Stimulated activated naive CD8-positive, alpha-beta T cell treated with anti-CD3 and anti-CD28 coated beads, Interleukin-15, amount 100 ng/mL, for 72 hours (primary cell): ENCODE measurements at regions not wholly inside any gene's neighbourhood (a gene's known extent, or its start where the extent isn't known, plus 50 kb on each side); places are given as distances from the start of the nearest gene placed in this dataset.
A peak's percentile ranks its signal among the peaks of the same experiment; 100 is the strongest.

ENCODE experiments used
- ATAC-seq: fragments of 150-1000 bp; cut with Tn5 transposase; 2 replicates; pipeline ENCODE4 v1.10.0; 2021; ENCODE audit warnings: mild to moderate bottlenecking, moderate library complexity
- DNase-seq, 2 donors: peaks; one replicate each; pipeline ENCODE4 v3.0.0; 2021 to 2022
- H3K27ac Mint-ChIP-seq, 2 donors: one replicate each; pipeline ENCODE4 v1.8.0; 2022; ENCODE audit warnings: mild to moderate bottlenecking in 2 of 2, mixed read lengths in 2 of 2, moderate library complexity in 2 of 2
- H3K27me3 Mint-ChIP-seq: one replicate; pipeline ENCODE4 v1.8.0; 2022; ENCODE audit warnings: mixed read lengths
- H3K4me1 Mint-ChIP-seq: one replicate; pipeline ENCODE4 v1.8.0; 2022; ENCODE audit warnings: mild to moderate bottlenecking, mixed read lengths
- H3K4me3 Mint-ChIP-seq, 2 donors: one replicate each; pipeline ENCODE4 v1.8.0; 2022; ENCODE audit warnings: mild to moderate bottlenecking in 2 of 2, mixed read lengths in 2 of 2, moderate library complexity in 1 of 2
- H3K9me3 Mint-ChIP-seq, 2 donors: one replicate each; pipeline ENCODE4 v1.8.0; 2022; ENCODE audit warnings: mixed read lengths in 2 of 2

- peaks cover 37% of the 10 kb centered on the region for H3K4me1 Mint-ChIP-seq
- no peaks in the 10 kb centered on the region for H3K27me3 Mint-ChIP-seq
- H3K27ac Mint-ChIP-seq: no peak overlapping the region
- H3K9me3 Mint-ChIP-seq: no peaks in the 10 kb centered on the region
- no peak overlapping the region for H3K4me3 Mint-ChIP-seq
- ATAC-seq (no peak), DNase-seq (no peak)
These were observed 376.5 kb downstream of the KLF12 start for GRCh38 chr13:73757481-73758233.

- H3K4me1 Mint-ChIP-seq: peaks cover 27% of the 10 kb centered on the region
- H3K27ac Mint-ChIP-seq: no peak overlapping the region
- ATAC-seq (no peak), DNase-seq (peak in 1 of 2 donors; percentile 17)
- H3K27me3 Mint-ChIP-seq: no peaks in the 10 kb centered on the region
- no peaks in the 10 kb centered on the region for H3K9me3 Mint-ChIP-seq
- no peak overlapping the region for H3K4me3 Mint-ChIP-seq
These were observed 379.4 kb downstream of the KLF12 start for GRCh38 chr13:73754727-73755292.

GRCh38 chr13:73754241-73754640 is 380.0 kb downstream of the KLF12 start:
- DNase-seq: no peak
- no peaks in the 10 kb centered on the region for H3K9me3 Mint-ChIP-seq
- ATAC-seq: no peak
- no peak overlapping the region for H3K27ac Mint-ChIP-seq
- no peak overlapping the region for H3K4me3 Mint-ChIP-seq
- H3K27me3 Mint-ChIP-seq: no peaks in the 10 kb centered on the region
- H3K4me1 Mint-ChIP-seq: peaks cover 22% of the 10 kb centered on the region

- H3K9me3 Mint-ChIP-seq: no peaks in the 10 kb centered on the region
- peaks cover 13% of the 10 kb centered on the region for H3K4me1 Mint-ChIP-seq
- DNase-seq: no peak
- H3K4me3 Mint-ChIP-seq: no peak overlapping the region
- H3K27ac Mint-ChIP-seq: no peak overlapping the region
- H3K27me3 Mint-ChIP-seq: no peaks in the 10 kb centered on the region
- no peak for ATAC-seq
These were observed 382.9 kb downstream of the KLF12 start for GRCh38 chr13:73751290-73751689.

GRCh38 chr13:73748404-73748803 is 385.8 kb downstream of the KLF12 start:
- no peak for ATAC-seq
- H3K27me3 Mint-ChIP-seq: no peaks in the 10 kb centered on the region
- H3K27ac Mint-ChIP-seq: no peak overlapping the region
- H3K4me3 Mint-ChIP-seq: no peak overlapping the region
- no peaks in the 10 kb centered on the region for H3K9me3 Mint-ChIP-seq
- H3K4me1 Mint-ChIP-seq: peaks cover 25% of the 10 kb centered on the region
- DNase-seq: no peak

GRCh38 chr13:73745190-73745589 is 389.0 kb downstream of the KLF12 start:
- no peak overlapping the region for H3K27ac Mint-ChIP-seq
- no peak for ATAC-seq
- no peaks in the 10 kb centered on the region for H3K9me3 Mint-ChIP-seq
- no peak overlapping the region for H3K4me3 Mint-ChIP-seq
- H3K4me1 Mint-ChIP-seq: peaks cover 48% of the 10 kb centered on the region
- no peaks in the 10 kb centered on the region for H3K27me3 Mint-ChIP-seq
- DNase-seq: no peak

- H3K27me3 Mint-ChIP-seq: no peaks in the 10 kb centered on the region
- ATAC-seq: no peak
- H3K27ac Mint-ChIP-seq: no peak overlapping the region
- H3K9me3 Mint-ChIP-seq: no peaks in the 10 kb centered on the region
- H3K4me1 Mint-ChIP-seq: peaks cover 48% of the 10 kb centered on the region
- H3K4me3 Mint-ChIP-seq: no peak overlapping the region
- no peak for DNase-seq
These were observed 391.2 kb downstream of the KLF12 start for GRCh38 chr13:73742982-73743381.

GRCh38 chr13:73741742-73742141 is 392.5 kb downstream of the KLF12 start:
- H3K27me3 Mint-ChIP-seq: no peaks in the 10 kb centered on the region
- DNase-seq: no peak
- peaks cover 42% of the 10 kb centered on the region for H3K4me1 Mint-ChIP-seq
- peak overlapping the region in 1 of 2 donors; percentile 66 for H3K4me3 Mint-ChIP-seq
- H3K9me3 Mint-ChIP-seq: no peaks in the 10 kb centered on the region
- no peak overlapping the region for H3K27ac Mint-ChIP-seq
- no peak for ATAC-seq

GRCh38 chr13:73741111-73741510 is 393.1 kb downstream of the KLF12 start:
- Mint-ChIP-seq H3K4me1 (peaks cover 41% of the 10 kb centered on the region), H3K9me3 (no peaks in the 10 kb centered on the region), H3K4me3 (peak overlapping the region; percentile 64 to 66), H3K27me3 (no peaks in the 10 kb centered on the region), H3K27ac (peak overlapping the region in 1 of 2 donors; percentile 38)
- DNase-seq: no peak
- peak; percentile 58 for ATAC-seq

GRCh38 chr13:73740666-73741065 is 393.5 kb downstream of the KLF12 start:
- H3K27ac Mint-ChIP-seq: peak overlapping the region; percentile 38 to 45

GRCh38 chr13:73739394-73739793 is 394.8 kb downstream of the KLF12 start:
- Mint-ChIP-seq H3K4me1 (peaks cover 38% of the 10 kb centered on the region), H3K4me3 (no peak overlapping the region), H3K9me3 (no peaks in the 10 kb centered on the region), H3K27me3 (no peaks in the 10 kb centered on the region), H3K27ac (no peak overlapping the region)
- no peak for DNase-seq
- no peak for ATAC-seq

More at GRCh38 chr13:73740666-73741065, 393.5 kb downstream of the KLF12 start:
- Mint-ChIP-seq H3K4me3 (peak overlapping the region; percentile 64 to 66), H3K9me3 (no peaks in the 10 kb centered on the region), H3K4me1 (peaks cover 37% of the 10 kb centered on the region), H3K27me3 (no peaks in the 10 kb centered on the region)
- ATAC-seq (no peak), DNase-seq (no peak)

GRCh38 chr13:73738626-73739025 is 395.6 kb downstream of the KLF12 start:
- Mint-ChIP-seq H3K27me3 (no peaks in the 10 kb centered on the region), H3K4me3 (no peak overlapping the region), H3K4me1 (peaks cover 30% of the 10 kb centered on the region), H3K27ac (no peak overlapping the region), H3K9me3 (no peaks in the 10 kb centered on the region)
- no peak for ATAC-seq
- DNase-seq: no peak

- Mint-ChIP-seq H3K27me3 (no peaks in the 10 kb centered on the region), H3K4me3 (no peak overlapping the region), H3K4me1 (peaks cover 23% of the 10 kb centered on the region), H3K9me3 (no peaks in the 10 kb centered on the region), H3K27ac (no peak overlapping the region)
- DNase-seq (no peak), ATAC-seq (no peak)
These were observed 397.0 kb downstream of the KLF12 start for GRCh38 chr13:73737214-73737613.

GRCh38 chr13:73733706-73734105 is 400.5 kb downstream of the KLF12 start:
- DNase-seq (no peak), ATAC-seq (no peak)
- no peaks in the 10 kb centered on the region for H3K9me3 Mint-ChIP-seq
- no peaks in the 10 kb centered on the region for H3K27me3 Mint-ChIP-seq
- H3K27ac Mint-ChIP-seq: peak overlapping the region in 1 of 2 donors; percentile 15
- H3K4me1 Mint-ChIP-seq: peaks cover 5% of the 10 kb centered on the region
- no peak overlapping the region for H3K4me3 Mint-ChIP-seq

- Mint-ChIP-seq H3K27me3 (no peaks in the 10 kb centered on the region), H3K4me3 (no peak overlapping the region), H3K9me3 (no peaks in the 10 kb centered on the region), H3K27ac (no peak overlapping the region), H3K4me1 (peaks cover 5% of the 10 kb centered on the region)
- no peak for ATAC-seq
- no peak for DNase-seq
These were observed 401.9 kb downstream of the KLF12 start for GRCh38 chr13:73732350-73732749.

- no peaks in the 10 kb centered on the region for H3K9me3 Mint-ChIP-seq
- peaks cover 5% of the 10 kb centered on the region for H3K4me1 Mint-ChIP-seq
- DNase-seq (no peak), ATAC-seq (no peak)
- H3K27me3 Mint-ChIP-seq: no peaks in the 10 kb centered on the region
- no peak overlapping the region for H3K4me3 Mint-ChIP-seq
- H3K27ac Mint-ChIP-seq: no peak overlapping the region
These were observed 402.6 kb downstream of the KLF12 start for GRCh38 chr13:73731564-73731963.
